Endothelial cell of umbilical vein (primary cell): ENCODE measurements at regions not wholly inside any gene's neighbourhood (a gene's known extent, or its start where the extent isn't known, plus 50 kb on each side); places are given as distances from the start of the nearest gene placed in this dataset.

Experiments
- CTCF ChIP-seq, 2 donors: IDR thresholded peaks; 1 replicate in 1 of 2; 2 replicates in 1 of 2; pipeline ENCODE4 v1.5.1; 2011; ENCODE audit warnings: low read length in 2 of 2, mild to moderate bottlenecking in 2 of 2, moderate library complexity in 2 of 2, control low read depth in 1 of 2, inconsistent platforms in 1 of 2, low read depth in 1 of 2; ENCODE audit not compliant: insufficient read depth in 1 of 2; ENCODE audit errors: extremely low read depth in 1 of 2
- EZH2 ChIP-seq: IDR thresholded peaks from 2 replicates; pipeline ENCODE4 v1.6.1; 2012; ENCODE audit warnings: borderline replicate concordance, low read depth, mild to moderate bottlenecking, moderate library complexity, low read length, inconsistent platforms; ENCODE audit not compliant: severe bottlenecking
- FOS ChIP-seq: IDR thresholded peaks from 2 replicates; pipeline ENCODE4 v1.6.1; 2011; ENCODE audit warnings: mild to moderate bottlenecking, low read length, moderate library complexity, borderline replicate concordance; ENCODE audit not compliant: insufficient read depth
- GATA2 ChIP-seq: IDR thresholded peaks from 2 replicates; pipeline ENCODE4 v1.7.0; 2011; ENCODE audit warnings: low read depth, mild to moderate bottlenecking, moderate library complexity, mixed read lengths, low read length; ENCODE audit not compliant: insufficient read length, insufficient read depth
- JUN ChIP-seq: IDR thresholded peaks from 2 replicates; pipeline ENCODE4 v1.6.1; 2011; ENCODE audit warnings: borderline replicate concordance, low read depth; ENCODE audit not compliant: insufficient read length, insufficient read depth
- MAX ChIP-seq: IDR thresholded peaks from 2 replicates; pipeline ENCODE4 v1.6.1; 2011; ENCODE audit not compliant: insufficient read depth, insufficient read length
- MYC ChIP-seq: IDR thresholded peaks from one replicate; pipeline ENCODE4 v1.6.1; 2011; ENCODE audit warnings: mild to moderate bottlenecking, low read depth, low read length
- POLR2A ChIP-seq: IDR thresholded peaks from 2 replicates; pipeline ENCODE4 v1.6.1; 2012; ENCODE audit warnings: low read depth, mild to moderate bottlenecking, control low read depth, low read length
- POLR2AphosphoS5 ChIP-seq: IDR thresholded peaks from 2 replicates; pipeline ENCODE4 v1.6.1; 2012; ENCODE audit warnings: low read depth, mild to moderate bottlenecking, control low read depth, low read length, moderate library complexity; ENCODE audit not compliant: insufficient read depth

GRCh38 chr12:14290951-14291350, 74.5 kb upstream of the ATF7IP start:
- TF ChIP-seq CTCF (IDR thresholded peaks at IDR 0.05; ENCODE audit: extremely low read depth in 1 of 2, insufficient read depth in 1 of 2, low read depth in 1 of 2, low read length in 2 of 2) (no peak), POLR2AphosphoS5 (no peak), MAX (no peak), POLR2A (no peak), GATA2 (no peak), EZH2 (no peak), JUN (no peak), FOS (no peak), MYC (no peak)
